Activated CD8-positive, alpha-beta T cell treated with anti-CD3 and anti-CD28 coated beads for 36 hours (primary cell): ENCODE measurements at regions not wholly inside any gene's neighbourhood (a gene's known extent, or its start where the extent isn't known, plus 50 kb on each side); places are given as distances from the start of the nearest gene placed in this dataset.

Source experiments
- ATAC-seq: fragments of 200-7000 bp; cut with Tn5 transposase; one replicate; pipeline ENCODE4 v1.10.0; 2021; ENCODE audit warnings: mild to moderate bottlenecking, moderate library complexity
- CTCF ChIA-PET: fragments of 350-600 bp; sonication (Branson Sonifier 250); formaldehyde crosslinking; loops from one replicate; lab custom pipeline; 2021; ENCODE audit warnings: antibody characterized with exemption; lab: Charles Lee
- POLR2A ChIA-PET: fragments of 350-600 bp; sonication (Branson Sonifier 250); formaldehyde crosslinking; loops from one replicate; lab custom pipeline; 2021; ENCODE audit warnings: antibody characterized with exemption; lab: Charles Lee
- DNase-seq: peaks from one replicate; pipeline ENCODE4 v3.0.0-alpha.2; 2020
- H3K27ac Mint-ChIP-seq: one replicate; pipeline ENCODE4 v1.8.0; 2021; ENCODE audit warnings: mild to moderate bottlenecking, mixed read lengths
- H3K27me3 Mint-ChIP-seq: one replicate; pipeline ENCODE4 v1.8.0; 2021; ENCODE audit warnings: mixed read lengths
- H3K36me3 Mint-ChIP-seq: one replicate; pipeline ENCODE4 v1.8.0; 2021; ENCODE audit warnings: low read depth, mixed read lengths
- H3K4me1 Mint-ChIP-seq: one replicate; pipeline ENCODE4 v1.8.0; 2021; ENCODE audit warnings: low read depth, mixed read lengths
- H3K4me3 Mint-ChIP-seq: one replicate; pipeline ENCODE4 v1.8.0; 2021; ENCODE audit warnings: mild to moderate bottlenecking, moderate library complexity, mixed read lengths
- H3K9me3 Mint-ChIP-seq: one replicate; pipeline ENCODE4 v1.8.0; 2021; ENCODE audit warnings: mixed read lengths
- CTCF ChIP-seq: fragments of 200-600 bp; IDR thresholded peaks from one replicate; pipeline ENCODE4 v1.8.0; 2022; ENCODE audit warnings: antibody characterized with exemption, mild to moderate bottlenecking
- intact Hi-C: fragments of 100-400 bp; cut with micrococcal nuclease; formaldehyde crosslinking; loops from one replicate; pipeline ENCODE4 v1.10.0; 2022

GRCh38 chr13:22220151-22221135 is 549.6 kb downstream of the FGF9 start:
- Mint-ChIP-seq H3K36me3 (no peaks in the 10 kb centered on the region), H3K9me3 (no peaks in the 10 kb centered on the region), H3K4me3 (no peak overlapping the region), H3K27ac (no peak overlapping the region), H3K4me1 (no peaks in the 10 kb centered on the region), H3K27me3 (no peaks in the 10 kb centered on the region)
- DNase-seq (no peak), ATAC-seq (no peak)
- CTCF ChIA-PET = no interaction called here
- intact Hi-C loops = no loop called here
- TF ChIP-seq CTCF = no peak
- POLR2A ChIA-PET = no interaction called here

- DNase-seq = no peak
- CTCF ChIA-PET = no interaction called here
Measured at GRCh38 chr13:22223411-22223810, 552.5 kb downstream of the FGF9 start.

GRCh38 chr13:22226086-22226485 is 555.2 kb downstream of the FGF9 start:
- no peak overlapping the region for H3K27ac Mint-ChIP-seq
- H3K27me3 Mint-ChIP-seq = no peaks in the 10 kb centered on the region
- peaks cover 14% of the 10 kb centered on the region for H3K4me1 Mint-ChIP-seq
- ChIA-PET CTCF (no interaction called here), POLR2A (no interaction called here)
- intact Hi-C loops = no loop called here
- ATAC-seq (no peak), DNase-seq (no peak)
- H3K4me3 Mint-ChIP-seq = no peak overlapping the region
- no peaks in the 10 kb centered on the region for H3K9me3 Mint-ChIP-seq
- no peaks in the 10 kb centered on the region for H3K36me3 Mint-ChIP-seq
- no peak for TF ChIP-seq CTCF

More at GRCh38 chr13:22223411-22223810, 552.5 kb downstream of the FGF9 start:
- no peak for ATAC-seq
- no peak for TF ChIP-seq CTCF
- H3K27ac Mint-ChIP-seq = no peak overlapping the region
- no peaks in the 10 kb centered on the region for H3K9me3 Mint-ChIP-seq
- no peak overlapping the region for H3K4me3 Mint-ChIP-seq
- no peaks in the 10 kb centered on the region for H3K27me3 Mint-ChIP-seq
- intact Hi-C loops = no loop called here
- no peaks in the 10 kb centered on the region for H3K36me3 Mint-ChIP-seq
- POLR2A ChIA-PET = no interaction called here
- H3K4me1 Mint-ChIP-seq = no peaks in the 10 kb centered on the region

GRCh38 chr13:22227895-22228294 is 557.0 kb downstream of the FGF9 start:
- ChIA-PET POLR2A (no interaction called here), CTCF (no interaction called here)
- no peak overlapping the region for H3K4me3 Mint-ChIP-seq
- ATAC-seq = no peak
- TF ChIP-seq CTCF = no peak
- no peaks in the 10 kb centered on the region for H3K9me3 Mint-ChIP-seq
- H3K27me3 Mint-ChIP-seq = no peaks in the 10 kb centered on the region
- no peaks in the 10 kb centered on the region for H3K36me3 Mint-ChIP-seq
- H3K27ac Mint-ChIP-seq = no peak overlapping the region
- no peak for DNase-seq
- intact Hi-C loops = no loop called here
- peaks cover 14% of the 10 kb centered on the region for H3K4me1 Mint-ChIP-seq

GRCh38 chr13:22229916-22230315 is 559.0 kb downstream of the FGF9 start:
- DNase-seq (peak; percentile 10), ATAC-seq (no peak)
- H3K4me1 Mint-ChIP-seq = peaks cover 16% of the 10 kb centered on the region
- H3K36me3 Mint-ChIP-seq = no peaks in the 10 kb centered on the region
- no peak for TF ChIP-seq CTCF
- ChIA-PET CTCF (no interaction called here), POLR2A (no interaction called here)
- H3K4me3 Mint-ChIP-seq = no peak overlapping the region
- H3K27me3 Mint-ChIP-seq = no peaks in the 10 kb centered on the region
- intact Hi-C loops = no loop called here
- no peak overlapping the region for H3K27ac Mint-ChIP-seq
- H3K9me3 Mint-ChIP-seq = no peaks in the 10 kb centered on the region
